SJCRH30 (cell line): ENCODE measurements at regions not wholly inside any gene's neighbourhood (a gene's known extent, or its start where the extent isn't known, plus 50 kb on each side); places are given as distances from the start of the nearest gene placed in this dataset.
"Not testable (repeated sequence)": the region's sequence is repeated elsewhere in the genome, so short reads cannot be mapped to it uniquely, and the experiment has no call there.

Experiments
- DNase-seq, 2 experiments: peaks; one replicate each; pipeline ENCODE4 v3.0.0-alpha.2; 2015 to 2020
- H3K27ac ChIP-seq: fragments of 250-450 bp; sonication (Bioruptor Pico); 2 replicates; pipeline ENCODE4 v1.5.1; 2020; ENCODE audit warnings: mild to moderate bottlenecking, moderate library complexity
- H3K27me3 ChIP-seq: fragments of 250-450 bp; sonication (Bioruptor Pico); 2 replicates; pipeline ENCODE4 v1.5.1; 2020; ENCODE audit warnings: mild to moderate bottlenecking, moderate library complexity
- H3K36me3 ChIP-seq: fragments of 250-450 bp; sonication (Bioruptor Pico); 2 replicates; pipeline ENCODE4 v1.5.1; 2020; ENCODE audit warnings: mild to moderate bottlenecking, moderate library complexity
- H3K4me1 ChIP-seq: fragments of 250-450 bp; sonication (Bioruptor Pico); 2 replicates; pipeline ENCODE4 v1.5.1; 2020; ENCODE audit warnings: mild to moderate bottlenecking, moderate library complexity
- H3K4me3 ChIP-seq: fragments of 250-450 bp; sonication (Bioruptor Pico); 2 replicates; pipeline ENCODE4 v1.5.1; 2020; ENCODE audit warnings: mild to moderate bottlenecking, moderate library complexity
- H3K9me3 ChIP-seq: fragments of 250-450 bp; sonication (Bioruptor Pico); replicated peaks from 2 replicates; pipeline ENCODE4 v1.5.1; 2020; ENCODE audit warnings: mild to moderate bottlenecking, moderate library complexity

GRCh38 chr6:137588472-137588871 lies 94.3 kb upstream of the OLIG3 start:
- no peaks in the 10 kb centered on the region for H3K36me3 ChIP-seq
- H3K4me3 ChIP-seq: no peak overlapping the region
- DNase-seq: no peak

GRCh38 chr6:137589067-137589848 lies 95.1 kb upstream of the OLIG3 start:
- Histone ChIP-seq H3K4me3 (no peak overlapping the region), H3K27ac (no peak overlapping the region), H3K4me1 (no peaks in the 10 kb centered on the region), H3K36me3 (no peaks in the 10 kb centered on the region), H3K27me3 (no peaks in the 10 kb centered on the region), H3K9me3 (no peaks in the 10 kb centered on the region)
- DNase-seq: peak; percentile 64 to 65

More at GRCh38 chr6:137588472-137588871, 94.3 kb upstream of the OLIG3 start:
- Histone ChIP-seq H3K27ac (no peak overlapping the region), H3K9me3 (no peaks in the 10 kb centered on the region), H3K4me1 (no peaks in the 10 kb centered on the region), H3K27me3 (no peaks in the 10 kb centered on the region)

- Histone ChIP-seq H3K4me3 (no peak overlapping the region), H3K27ac (no peak overlapping the region), H3K9me3 (no peaks in the 10 kb centered on the region), H3K36me3 (no peaks in the 10 kb centered on the region), H3K4me1 (no peaks in the 10 kb centered on the region), H3K27me3 (no peaks in the 10 kb centered on the region)
- DNase-seq: no peak
These were observed 96.5 kb upstream of the OLIG3 start for GRCh38 chr6:137590684-137591083.

- Histone ChIP-seq H3K36me3 (no peaks in the 10 kb centered on the region), H3K9me3 (no peaks in the 10 kb centered on the region), H3K27ac (no peak overlapping the region), H3K27me3 (no peaks in the 10 kb centered on the region; the same call in 1 of the 2 replicates), H3K4me3 (no peak overlapping the region), H3K4me1 (no peaks in the 10 kb centered on the region)
- no peak for DNase-seq
These were observed 107.3 kb upstream of the OLIG3 start for GRCh38 chr6:137601471-137601870.

- Histone ChIP-seq H3K9me3 (no peaks in the 10 kb centered on the region), H3K4me1 (no peaks in the 10 kb centered on the region), H3K27ac (no peak overlapping the region), H3K27me3 (no peaks in the 10 kb centered on the region; the same call in 1 of the 2 replicates), H3K4me3 (no peak overlapping the region), H3K36me3 (no peaks in the 10 kb centered on the region)
- no peak for DNase-seq
These were observed 108.4 kb upstream of the OLIG3 start for GRCh38 chr6:137602313-137603197.

GRCh38 chr6:137610702-137611101 lies 116.5 kb upstream of the OLIG3 start:
- Histone ChIP-seq H3K27me3 (no peaks in the 10 kb centered on the region), H3K4me1 (0 out of 2 replicates have a peak, but pooled peaks cover 7% of the 10 kb centered on the region), H3K36me3 (no peaks in the 10 kb centered on the region), H3K9me3 (no peaks in the 10 kb centered on the region), H3K27ac (no peak overlapping the region), H3K4me3 (no peak overlapping the region)
- DNase-seq: no peak

- no peak for DNase-seq
- no peaks in the 10 kb centered on the region for H3K9me3 ChIP-seq
- peak overlapping the region; percentile 17; the same call in 1 of the 2 replicates for H3K4me3 ChIP-seq
- no peak overlapping the region for H3K27ac ChIP-seq
- H3K27me3 ChIP-seq: no peaks in the 10 kb centered on the region
- H3K4me1 ChIP-seq: no peaks in the 10 kb centered on the region
- H3K36me3 ChIP-seq: no peaks in the 10 kb centered on the region
These were observed 129.1 kb upstream of the OLIG3 start for GRCh38 chr6:137623293-137623692.

GRCh38 chr6:137625100-137625661 lies 131.0 kb upstream of the OLIG3 start:
- H3K4me3 ChIP-seq: no peak overlapping the region
- H3K4me1 ChIP-seq: no peaks in the 10 kb centered on the region; the same call in 1 of the 2 replicates
- no peak overlapping the region for H3K27ac ChIP-seq
- H3K27me3 ChIP-seq: no peaks in the 10 kb centered on the region
- no peaks in the 10 kb centered on the region for H3K9me3 ChIP-seq
- DNase-seq: no peak
- no peaks in the 10 kb centered on the region for H3K36me3 ChIP-seq

GRCh38 chr6:137625808-137626207 lies 131.6 kb upstream of the OLIG3 start:
- no peak overlapping the region for H3K27ac ChIP-seq
- no peak for DNase-seq
- H3K4me3 ChIP-seq: no peak overlapping the region
- no peaks in the 10 kb centered on the region for H3K9me3 ChIP-seq
- H3K36me3 ChIP-seq: no peaks in the 10 kb centered on the region
- H3K27me3 ChIP-seq: no peaks in the 10 kb centered on the region
- peaks cover 5% of the 10 kb centered on the region; the same call in 1 of the 2 replicates for H3K4me1 ChIP-seq

- Histone ChIP-seq H3K4me3 (no peak overlapping the region), H3K9me3 (no peaks in the 10 kb centered on the region), H3K27ac (0 out of 2 replicates have a peak overlapping the region, but pooled peaks have one; percentile 1), H3K36me3 (no peaks in the 10 kb centered on the region), H3K4me1 (peaks cover 10% of the 10 kb centered on the region; the same call in 1 of the 2 replicates), H3K27me3 (no peaks in the 10 kb centered on the region)
- peak; percentile 15 to 33 for DNase-seq
These were observed 136.5 kb upstream of the OLIG3 start for GRCh38 chr6:137630666-137631065.

- H3K4me3 ChIP-seq: no peak overlapping the region
- peaks cover 11% of the 10 kb centered on the region for H3K4me1 ChIP-seq
- no peak overlapping the region for H3K27ac ChIP-seq
- DNase-seq: no peak
- H3K9me3 ChIP-seq: no peaks in the 10 kb centered on the region
- H3K36me3 ChIP-seq: no peaks in the 10 kb centered on the region
- no peaks in the 10 kb centered on the region for H3K27me3 ChIP-seq
These were observed 137.1 kb upstream of the OLIG3 start for GRCh38 chr6:137631323-137631722.

- DNase-seq, H3K9me3 ChIP-seq, H3K27ac ChIP-seq, H3K27me3 ChIP-seq, H3K4me3 ChIP-seq, H3K36me3 ChIP-seq: not testable (repeated sequence)
- H3K4me1 ChIP-seq: peaks cover 30% of the 10 kb centered on the region
These were observed 140.0 kb upstream of the OLIG3 start for GRCh38 chr6:137634177-137634576.

- Histone ChIP-seq H3K27me3 (no peaks in the 10 kb centered on the region), H3K9me3 (0 out of 2 replicates have a peak, but pooled peaks cover 2% of the 10 kb centered on the region), H3K27ac (peak overlapping the region; percentile 31), H3K36me3 (no peaks in the 10 kb centered on the region), H3K4me1 (peaks cover 20% of the 10 kb centered on the region), H3K4me3 (peak overlapping the region; percentile 14; the same call in 1 of the 2 replicates)
- peak; percentile 72 to 80 for DNase-seq
These were observed 142.9 kb upstream of the OLIG3 start for GRCh38 chr6:137637121-137637520.

GRCh38 chr6:137638926-137639706 lies 144.9 kb upstream of the OLIG3 start:
- H3K4me1 ChIP-seq: peaks cover 20% of the 10 kb centered on the region
- H3K27me3 ChIP-seq: no peaks in the 10 kb centered on the region
- H3K9me3 ChIP-seq: 0 out of 2 replicates have a peak, but pooled peaks cover 2% of the 10 kb centered on the region
- no peak overlapping the region for H3K4me3 ChIP-seq
- no peak overlapping the region for H3K27ac ChIP-seq
- no peak for DNase-seq
- no peaks in the 10 kb centered on the region for H3K36me3 ChIP-seq
